Esophagus squamous epithelium (tissue), 5 donors: ENCODE measurements at regions not wholly inside any gene's neighbourhood (a gene's known extent, or its start where the extent isn't known, plus 50 kb on each side); places are given as distances from the start of the nearest gene placed in this dataset.

Experiments used
- DNase-seq: peaks from one replicate; lab custom pipeline; 2025; lab: John Stamatoyannopoulos, UW
- H3K27ac ChIP-seq, 4 donors: fragments of 200-600 bp; sonication (generic); one replicate each; pipeline ENCODE4 v1.5.1; 2016 to 2019; ENCODE audit warnings: mild to moderate bottlenecking in 1 of 4
- H3K27me3 ChIP-seq, 4 donors: fragments of 200-600 bp; sonication (generic); 1 replicate in 3 of 4; 2 replicates in 1 of 4; pipeline versions ENCODE4 v1.5.1 to v1.6.0; 2017 to 2021; ENCODE audit warnings: antibody characterized with exemption in 1 of 4
- H3K36me3 ChIP-seq, 3 donors: fragments of 200-600 bp; sonication (generic); one replicate each; pipeline ENCODE4 v1.5.1; 2016 to 2019
- H3K4me1 ChIP-seq, 3 donors: fragments of 200-600 bp; sonication (generic); one replicate each; pipeline ENCODE4 v1.5.1; 2017 to 2019
- H3K4me3 ChIP-seq, 4 donors: fragments of 200-600 bp; sonication (generic); 1 replicate in 3 of 4; 2 replicates in 1 of 4; pipeline ENCODE4 v1.5.1; 2016 to 2019; ENCODE audit warnings: mild to moderate bottlenecking in 2 of 4, moderate library complexity in 1 of 4
- H3K9me3 ChIP-seq, 3 donors: fragments of 200-600 bp; sonication (generic); one replicate each; pipeline ENCODE4 v1.5.1; 2016 to 2019
- CTCF ChIP-seq, 6 experiments: fragments of 450-650 bp in 4 of 6; fragments of 200-600 bp in 2 of 6; sonication (generic) in 2 of 6; IDR thresholded peaks; one replicate each; pipeline ENCODE4 v1.5.1; 2016 to 2019; ENCODE audit warnings: antibody characterized with exemption in 6 of 6, mild to moderate bottlenecking in 4 of 6, moderate library complexity in 4 of 6
- POLR2A ChIP-seq, 4 donors: fragments of 450-650 bp; IDR thresholded peaks; one replicate each; pipeline ENCODE4 v1.6.1; 2017; ENCODE audit warnings: antibody characterized with exemption in 4 of 4, mild to moderate bottlenecking in 4 of 4, moderate library complexity in 3 of 4
- WGBS, 2 donors: methylation state at CpG; one replicate each; pipeline ENCODE4 v1.1.5; 2018; 5-methylcytosine and 5-hydroxymethylcytosine counted together
- intact Hi-C: fragments of 100-400 bp; cut with DNase I; formaldehyde crosslinking; loops from one replicate; pipeline ENCODE4 v1.15.0; 2022
- donor health status: DM: yes; HTN: yes; CAD: no.

GRCh38 chr5:167642181-167642580 is 649.3 kb upstream of the WWC1 start:
- Histone ChIP-seq H3K36me3 (no peaks in the 10 kb centered on the region), H3K9me3 (no peaks in the 10 kb centered on the region), H3K27ac (no peak overlapping the region), H3K4me1 (no peaks in the 10 kb centered on the region), H3K27me3 (no peaks in the 10 kb centered on the region), H3K4me3 (no peak overlapping the region)
- no peak for DNase-seq
- TF ChIP-seq POLR2A (IDR thresholded peaks at IDR 0.05) (no peak), CTCF (IDR thresholded peaks at IDR 0.05) (no peak)
- intact Hi-C loops = no loop called here
- 92 to 93% methylated on average over 1 of the region's 1 CpG for WGBS, 2 donors

- DNase-seq = no peak
- H3K27me3 ChIP-seq = no peaks in the 10 kb centered on the region
- WGBS, 2 donors = 40 to 46% methylated on average over 9 of the region's 9 CpGs
- H3K9me3 ChIP-seq = no peaks in the 10 kb centered on the region
- no peaks in the 10 kb centered on the region for H3K36me3 ChIP-seq
- no peaks in the 10 kb centered on the region for H3K4me1 ChIP-seq
- no peak overlapping the region for H3K4me3 ChIP-seq
- no peak overlapping the region for H3K27ac ChIP-seq
- TF ChIP-seq CTCF (IDR thresholded peaks at IDR 0.05) = no peak
- no peak for TF ChIP-seq POLR2A (IDR thresholded peaks at IDR 0.05)
- intact Hi-C loops = no loop called here
Measured at GRCh38 chr5:167642779-167643517, 648.5 kb upstream of the WWC1 start.

- no peak for DNase-seq
- TF ChIP-seq CTCF (IDR thresholded peaks at IDR 0.05) (no peak), POLR2A (IDR thresholded peaks at IDR 0.05) (no peak)
- 37 to 50% methylated on average over 3 of the region's 3 CpGs for WGBS, 2 donors
Measured at GRCh38 chr5:167643631-167644280, 647.7 kb upstream of the WWC1 start.

GRCh38 chr5:167644619-167645018 is 646.8 kb upstream of the WWC1 start:
- Histone ChIP-seq H3K36me3 (no peaks in the 10 kb centered on the region), H3K9me3 (no peaks in the 10 kb centered on the region), H3K27me3 (no peaks in the 10 kb centered on the region), H3K27ac (no peak overlapping the region), H3K4me3 (no peak overlapping the region), H3K4me1 (no peaks in the 10 kb centered on the region)
- no peak for DNase-seq
- WGBS, 2 donors = 63 to 71% methylated on average over 2 of the region's 2 CpGs
- TF ChIP-seq POLR2A (IDR thresholded peaks at IDR 0.05) (no peak), CTCF (IDR thresholded peaks at IDR 0.05) (no peak)
- intact Hi-C loops = no loop called here

More at GRCh38 chr5:167643631-167644280, 647.7 kb upstream of the WWC1 start:
- Histone ChIP-seq H3K4me1 (no peaks in the 10 kb centered on the region), H3K4me3 (no peak overlapping the region), H3K27ac (no peak overlapping the region), H3K36me3 (no peaks in the 10 kb centered on the region), H3K27me3 (no peaks in the 10 kb centered on the region), H3K9me3 (no peaks in the 10 kb centered on the region)
- intact Hi-C loops = no loop called here

- DNase-seq = no peak
- Histone ChIP-seq H3K27me3 (no peaks in the 10 kb centered on the region), H3K36me3 (no peaks in the 10 kb centered on the region), H3K27ac (no peak overlapping the region), H3K4me3 (no peak overlapping the region), H3K9me3 (no peaks in the 10 kb centered on the region), H3K4me1 (no peaks in the 10 kb centered on the region)
- WGBS, 2 donors = 92 to 93% methylated on average over 1 of the region's 1 CpG
- TF ChIP-seq CTCF (IDR thresholded peaks at IDR 0.05) (no peak), POLR2A (IDR thresholded peaks at IDR 0.05) (no peak)
- intact Hi-C loops = no loop called here
Measured at GRCh38 chr5:167649471-167649870, 642.0 kb upstream of the WWC1 start.
